Retinal pigment epithelial cell (primary cell): ENCODE measurements at regions not wholly inside any gene's neighbourhood (a gene's known extent, or its start where the extent isn't known, plus 50 kb on each side); places are given as distances from the start of the nearest gene placed in this dataset.

ENCODE experiments used
- DNase-seq: peaks from one replicate; pipeline ENCODE4 v3.0.0-alpha.2; 2010; ENCODE audit warnings: low read depth
- H3K4me3 ChIP-seq: 2 replicates; pipeline ENCODE4 v1.5.1; 2011; ENCODE audit warnings: mild to moderate bottlenecking, low read length, control low read depth, moderate library complexity
- CTCF ChIP-seq: conservative IDR thresholded peaks from 2 replicates; pipeline ENCODE4 v1.5.1; 2011; ENCODE audit warnings: low read depth, low read length, control low read depth, inconsistent platforms

DNA sequence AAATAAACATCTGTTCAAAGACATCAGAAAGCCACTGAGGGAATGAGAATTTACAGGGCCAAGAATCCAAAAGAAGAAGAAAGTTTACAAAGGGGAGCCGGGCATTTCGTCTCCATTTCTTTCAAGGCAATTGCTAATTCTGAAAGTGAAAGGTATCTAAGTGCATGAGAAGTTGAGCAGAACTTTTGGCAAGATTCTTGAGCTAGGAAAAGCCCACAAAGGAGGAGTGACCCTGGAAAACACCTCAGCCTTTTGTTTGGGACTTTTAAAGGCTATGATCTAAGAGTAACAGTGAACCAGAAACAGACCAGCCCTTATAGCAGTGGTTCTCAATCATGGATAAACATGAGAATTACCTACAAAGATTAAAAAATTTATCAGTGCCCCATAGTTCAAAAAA is 87.4 kb downstream of the MDH1 start:
- TF ChIP-seq CTCF, result no peak
- DNase-seq, result no peak
- no peak overlapping the region for H3K4me3 ChIP-seq

DNA sequence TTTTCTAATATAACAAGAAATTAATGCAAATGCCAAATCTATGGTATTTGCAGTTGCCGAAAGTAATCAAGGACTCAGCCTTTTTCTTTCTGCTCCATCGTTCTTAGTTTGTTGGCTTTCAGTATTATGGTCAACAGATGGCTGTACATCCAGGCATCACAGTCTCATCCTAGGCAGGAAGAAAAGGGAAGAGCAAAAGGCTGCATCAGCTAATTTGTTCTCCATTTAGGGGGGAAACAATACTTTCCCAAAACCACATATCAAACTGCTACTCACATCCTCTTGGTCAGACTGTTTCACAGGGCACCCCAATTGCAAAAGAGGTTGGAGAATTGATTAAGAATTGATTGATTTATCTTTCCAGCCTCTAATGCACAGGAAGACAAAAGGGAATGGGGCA is 89.3 kb downstream of the MDH1 start:
- no peak for TF ChIP-seq CTCF
- H3K4me3 ChIP-seq, result no peak overlapping the region
- DNase-seq, result no peak

- DNase-seq, result no peak
- no peak for TF ChIP-seq CTCF
- no peak overlapping the region for H3K4me3 ChIP-seq
Observed at GRCh38 chr2:63678551-63678950, 89.8 kb downstream of the MDH1 start.

GRCh38 chr2:63679252-63679855 is 90.6 kb downstream of the MDH1 start:
- DNase-seq, result no peak
- TF ChIP-seq CTCF, result no peak
- H3K4me3 ChIP-seq, result no peak overlapping the region

DNA sequence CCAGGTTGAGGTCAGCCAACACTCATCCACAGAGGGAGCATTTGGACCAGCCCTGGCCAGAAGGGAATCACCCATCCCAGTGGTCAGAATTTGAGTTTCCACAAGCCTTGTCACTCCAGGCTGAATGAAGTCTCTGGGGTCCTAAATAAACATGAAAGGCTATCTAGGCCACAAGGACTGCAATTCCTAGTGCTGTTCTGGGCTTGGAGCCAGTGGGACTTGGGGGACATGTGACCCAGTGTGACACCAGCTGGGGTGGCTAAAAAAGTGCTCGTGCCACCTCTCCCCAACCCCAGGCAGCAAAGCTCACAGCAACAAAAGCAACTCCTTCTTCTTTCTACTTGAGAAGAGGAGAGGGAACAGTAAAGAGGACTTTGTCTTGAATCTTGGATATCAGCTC is 91.7 kb downstream of the MDH1 start:
- TF ChIP-seq CTCF, result no peak
- H3K4me3 ChIP-seq, result no peak overlapping the region
- no peak for DNase-seq

GRCh38 chr2:63681896-63682295 is 93.1 kb downstream of the MDH1 start:
- no peak overlapping the region for H3K4me3 ChIP-seq
- TF ChIP-seq CTCF, result no peak
- DNase-seq, result no peak

DNA sequence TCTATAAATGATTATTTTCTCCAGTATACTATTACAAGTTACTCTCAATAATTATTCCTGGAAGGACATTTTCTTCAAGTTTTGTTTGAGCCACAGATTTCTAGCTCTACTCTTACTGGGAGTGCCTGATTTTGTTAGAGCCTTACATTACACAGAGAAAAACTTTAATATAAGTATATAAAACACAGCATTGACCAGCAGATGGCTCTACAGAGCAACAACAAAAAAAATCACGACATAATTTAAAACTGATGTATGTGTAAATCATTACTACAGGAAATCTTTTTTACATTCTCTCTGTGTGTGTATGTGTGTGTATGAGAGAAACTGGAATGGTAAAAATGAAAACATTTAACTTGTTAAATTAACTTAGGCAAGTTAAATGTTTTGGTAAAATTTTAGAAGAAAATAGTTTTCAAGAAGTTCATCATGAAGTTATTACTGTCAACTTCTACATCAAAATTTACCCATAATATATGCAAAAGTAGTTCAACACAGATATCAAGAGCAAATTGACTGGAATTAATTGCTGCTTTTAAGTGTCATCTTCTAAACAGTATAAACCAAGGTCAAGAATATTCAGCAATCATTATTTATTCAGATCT is 103.3 kb downstream of the MDH1 start:
- H3K4me3 ChIP-seq, result no peak overlapping the region
- TF ChIP-seq CTCF, result peak; percentile 50
- no peak for DNase-seq
